NCI-H2029 (cell line): ENCODE measurements at regions not wholly inside any gene's neighbourhood (a gene's known extent, or its start where the extent isn't known, plus 50 kb on each side); places are given as distances from the start of the nearest gene placed in this dataset.
"Not testable (repeated sequence)": the region's sequence is repeated elsewhere in the genome, so short reads cannot be mapped to it uniquely, and the experiment has no call there.

ENCODE experiments used
- DNase-seq: peaks from one replicate; lab custom pipeline; 2025; lab: John Stamatoyannopoulos, UW

GRCh38 chr5:116778032-116778431 is 203.4 kb upstream of the SEMA6A start:
- no peak for DNase-seq

GRCh38 chr5:116773926-116774325 is 199.3 kb upstream of the SEMA6A start:
- DNase-seq, result no peak

GRCh38 chr5:116772806-116773205 is 198.2 kb upstream of the SEMA6A start:
- no peak for DNase-seq

- DNase-seq, result no peak
Observed at GRCh38 chr5:116772152-116772501, 197.5 kb upstream of the SEMA6A start.

GRCh38 chr5:116771466-116772151 is 197.0 kb upstream of the SEMA6A start:
- DNase-seq, result no peak

GRCh38 chr5:116769953-116770352 is 195.3 kb upstream of the SEMA6A start:
- not testable (repeated sequence) for DNase-seq

- DNase-seq, result no peak
Observed at GRCh38 chr5:116769470-116769869, 194.8 kb upstream of the SEMA6A start.

GRCh38 chr5:116766470-116766947 is 191.9 kb upstream of the SEMA6A start:
- DNase-seq, result no peak

- no peak for DNase-seq
Observed at GRCh38 chr5:116765441-116765840, 190.8 kb upstream of the SEMA6A start.

- DNase-seq, result no peak
Observed at GRCh38 chr5:116764941-116765340, 190.3 kb upstream of the SEMA6A start.

- DNase-seq, result no peak
Observed at GRCh38 chr5:116763987-116764866, 189.6 kb upstream of the SEMA6A start.

GRCh38 chr5:116759860-116760640 is 185.4 kb upstream of the SEMA6A start:
- no peak for DNase-seq

- no peak for DNase-seq
Observed at GRCh38 chr5:116757326-116757725, 182.7 kb upstream of the SEMA6A start.

GRCh38 chr5:116756531-116756930 is 181.9 kb upstream of the SEMA6A start:
- DNase-seq, result no peak

- no peak for DNase-seq
Observed at GRCh38 chr5:116754556-116754955, 179.9 kb upstream of the SEMA6A start.

- DNase-seq, result no peak
Observed at GRCh38 chr5:116751684-116752083, 177.1 kb upstream of the SEMA6A start.

- DNase-seq, result no peak
Observed at GRCh38 chr5:116750631-116751580, 176.3 kb upstream of the SEMA6A start.

GRCh38 chr5:116747881-116748280 is 173.3 kb upstream of the SEMA6A start:
- no peak for DNase-seq

GRCh38 chr5:116746668-116747067 is 172.0 kb upstream of the SEMA6A start:
- DNase-seq, result no peak

- no peak for DNase-seq
Observed at GRCh38 chr5:116740771-116741170, 166.1 kb upstream of the SEMA6A start.

GRCh38 chr5:116739571-116739970 is 164.9 kb upstream of the SEMA6A start:
- no peak for DNase-seq
